Superior temporal gyrus (tissue), 1 donor: ENCODE measurements at regions not wholly inside any gene's neighbourhood (a gene's known extent, or its start where the extent isn't known, plus 50 kb on each side); places are given as distances from the start of the nearest gene placed in this dataset.
A peak's percentile ranks its signal among the peaks of the same experiment; 100 is the strongest.

Experiments
- DNase-seq: peaks from one replicate; pipeline ENCODE4 v3.0.0-alpha.2; 2016; ENCODE audit errors: extremely low spot score

DNA sequence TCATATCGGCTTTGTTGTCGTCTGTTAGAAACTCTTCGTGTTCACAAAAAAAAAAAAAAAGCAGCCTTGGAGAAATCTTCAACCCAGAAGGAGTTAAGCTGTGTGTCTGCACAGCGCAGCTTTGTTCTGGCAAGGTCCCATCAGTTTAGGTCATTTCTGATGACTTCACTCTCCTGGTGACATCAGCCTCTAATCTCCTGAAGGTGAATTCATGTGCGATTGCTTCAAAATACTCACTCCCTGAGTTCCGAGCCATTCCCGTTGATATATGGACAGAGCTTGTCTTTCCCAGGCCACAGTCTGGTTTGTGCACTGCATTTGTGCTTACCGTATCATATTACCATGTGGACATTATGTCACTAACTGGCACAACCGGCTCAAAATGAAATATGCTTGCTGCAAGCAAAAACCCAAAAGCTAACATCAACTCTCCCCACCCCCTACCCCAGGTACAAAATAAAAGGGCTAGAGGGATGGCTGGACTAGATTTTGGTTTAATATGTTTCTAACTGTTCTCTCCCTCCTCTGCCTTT, 342.4 kb downstream of the KCNRG start:
- DNase-seq = peak; percentile 59

GRCh38 chr13:50358231-50359040, 343.2 kb downstream of the KCNRG start:
- peak; percentile 52 for DNase-seq

DNA sequence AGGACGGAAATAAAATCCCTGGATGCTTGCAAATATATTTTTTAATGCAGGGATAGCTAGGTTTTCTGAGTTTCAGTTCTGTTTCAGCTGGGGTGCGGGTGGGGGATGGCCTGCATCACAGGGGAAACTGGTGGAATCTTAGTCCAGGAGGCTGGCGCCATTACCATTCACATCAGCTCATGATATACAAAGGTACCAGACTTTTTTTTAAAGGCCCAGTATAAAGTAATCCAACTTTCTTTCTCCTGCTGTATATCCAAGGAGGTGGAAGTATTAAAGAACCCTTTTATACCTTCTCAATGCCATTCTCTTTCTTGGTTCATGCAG, 343.8 kb downstream of the KCNRG start:
- no peak for DNase-seq

DNA sequence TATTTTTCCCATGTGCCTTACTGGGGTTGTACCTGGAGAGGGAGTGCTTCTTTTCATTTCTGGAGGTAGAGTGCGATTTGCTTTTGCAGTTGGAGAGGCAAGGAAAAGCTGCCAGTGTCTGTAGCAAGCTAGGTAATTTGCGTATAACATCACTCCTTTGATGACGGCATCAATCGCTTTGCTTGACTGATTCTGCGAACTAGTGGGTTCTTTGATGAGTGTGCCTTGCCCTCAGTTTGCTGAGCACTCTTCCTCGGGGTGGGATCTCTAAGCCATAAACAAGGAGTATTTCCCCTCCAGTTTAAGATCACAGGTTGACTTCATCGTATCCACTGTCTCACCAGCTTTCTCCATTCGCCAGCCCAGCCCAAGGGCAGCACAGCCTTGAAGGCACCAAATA, 344.5 kb downstream of the KCNRG start:
- DNase-seq = no peak

- no peak for DNase-seq
Measured at GRCh38 chr13:50360637-50361036, 345.4 kb downstream of the KCNRG start.

- no peak for DNase-seq
Measured at GRCh38 chr13:50361282-50361681, 346.0 kb downstream of the KCNRG start.

- no peak for DNase-seq
Measured at GRCh38 chr13:50365408-50366391, 350.5 kb downstream of the KCNRG start.

DNA sequence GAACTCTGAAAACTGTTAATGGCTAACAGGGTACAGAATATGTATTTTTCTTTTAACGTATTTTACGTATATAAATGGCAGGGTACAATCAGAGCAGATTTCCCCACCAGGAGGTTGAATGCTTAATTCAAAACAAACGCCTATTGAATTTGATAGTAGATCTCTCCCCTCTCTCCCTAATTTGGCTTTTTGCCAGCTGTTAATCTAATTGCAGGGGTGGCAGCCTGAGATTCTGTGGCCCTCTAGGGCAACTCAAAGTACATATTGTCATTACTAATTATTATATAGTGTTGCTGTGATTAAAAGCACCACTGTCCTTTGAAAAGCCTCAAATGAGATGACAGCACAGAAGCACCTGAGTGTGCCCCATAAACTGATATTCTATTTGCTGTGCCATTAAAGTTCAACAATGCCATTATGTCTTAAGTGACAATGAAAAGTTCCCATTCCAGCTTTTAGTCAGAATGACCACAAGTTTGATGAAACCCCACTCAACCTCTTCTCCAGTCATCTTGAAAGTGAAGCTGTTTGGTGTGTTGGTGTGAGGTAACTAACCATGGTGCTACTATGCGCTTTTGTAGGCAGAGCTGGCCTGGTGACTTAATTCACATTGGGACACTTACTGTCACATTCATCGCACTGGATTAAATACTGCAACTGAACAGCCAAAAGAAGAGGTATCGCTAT, 351.4 kb downstream of the KCNRG start:
- no peak for DNase-seq

DNA sequence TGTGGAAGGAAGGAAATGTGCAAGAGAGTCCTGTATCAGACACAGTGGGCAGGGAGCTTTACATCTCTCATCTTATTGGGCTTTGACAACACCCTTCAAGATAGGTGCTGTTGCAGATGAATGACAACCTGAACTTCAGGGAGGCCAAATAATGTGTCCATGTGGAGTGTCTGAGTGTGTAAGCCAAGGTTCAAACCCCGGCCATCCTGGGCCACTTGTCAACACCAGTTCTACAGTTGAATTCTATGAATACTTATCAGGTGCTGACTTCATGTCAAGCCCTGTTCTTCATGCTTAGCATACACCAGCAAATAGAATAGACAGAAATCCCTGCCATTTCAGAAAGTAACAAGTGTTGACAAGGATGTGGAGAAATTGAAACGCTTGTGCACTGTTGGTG, 354.4 kb downstream of the KCNRG start:
- DNase-seq = no peak

DNA sequence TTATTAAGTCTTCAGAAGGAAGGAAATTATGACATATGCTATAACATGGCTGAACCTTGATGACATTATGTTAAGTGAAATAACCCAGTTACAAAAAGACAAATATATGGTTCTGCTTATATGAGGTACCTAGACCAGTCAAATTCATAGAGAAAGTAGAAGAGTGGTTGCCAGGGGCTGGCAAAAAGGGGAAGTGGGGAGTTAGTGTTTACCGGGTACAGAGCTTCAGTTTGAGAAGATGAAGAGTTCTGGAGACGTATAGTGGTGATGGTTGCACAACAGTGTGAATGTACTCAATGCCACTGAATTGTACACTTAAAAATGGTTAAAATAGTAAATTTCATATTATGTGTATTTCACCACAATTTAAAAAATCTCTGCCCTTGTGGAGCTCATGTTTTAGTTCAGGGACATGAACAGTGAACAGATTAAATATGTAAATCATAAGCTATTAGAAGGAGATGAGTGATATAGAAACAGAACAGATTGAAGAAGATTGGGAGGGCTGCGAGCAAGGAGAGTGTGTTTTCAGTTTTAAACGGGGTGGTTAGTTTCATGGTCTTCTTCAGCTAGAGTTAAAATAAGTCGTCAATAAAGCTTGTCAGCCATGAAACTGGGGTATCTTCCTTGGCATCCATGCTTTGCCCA, 355.2 kb downstream of the KCNRG start:
- no peak for DNase-seq

GRCh38 chr13:50374517-50374916, 359.3 kb downstream of the KCNRG start:
- no peak for DNase-seq

- DNase-seq = no peak
Measured at GRCh38 chr13:50375792-50376191, 360.5 kb downstream of the KCNRG start.

DNA sequence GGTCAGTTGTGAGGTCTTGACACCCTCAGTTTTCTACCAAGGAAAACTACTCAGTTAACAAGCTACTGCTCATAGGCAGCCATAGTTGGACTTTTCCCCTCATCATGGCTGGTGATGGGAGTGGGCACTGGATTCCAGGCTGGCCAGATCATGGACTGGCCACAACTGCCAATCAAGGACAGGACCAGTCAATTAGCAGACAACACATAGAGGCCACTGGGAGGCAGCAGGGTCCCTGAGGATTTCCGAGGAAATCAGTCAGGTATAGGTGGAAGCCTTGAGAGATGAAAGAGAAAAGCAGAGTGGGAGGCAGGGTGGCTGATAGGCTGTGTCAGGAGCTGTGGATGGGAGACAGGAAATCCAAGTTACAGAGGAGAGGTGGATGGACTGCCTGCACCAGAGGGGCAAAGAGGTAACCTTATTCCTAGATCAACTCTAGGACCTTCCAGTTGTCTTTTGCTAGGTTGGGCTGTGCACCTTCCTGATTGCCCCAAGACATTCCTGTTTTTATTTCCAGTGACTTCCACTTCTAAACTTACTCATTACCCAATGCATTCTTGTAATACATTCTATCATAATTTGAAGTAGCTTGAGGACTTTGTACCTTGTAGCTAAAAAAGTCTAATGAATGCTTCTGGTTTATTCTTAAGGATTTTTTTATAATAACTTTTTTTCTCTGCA, 361.8 kb downstream of the KCNRG start:
- no peak for DNase-seq

GRCh38 chr13:50377726-50378270, 362.6 kb downstream of the KCNRG start:
- DNase-seq = no peak

GRCh38 chr13:50378509-50379044, 363.3 kb downstream of the KCNRG start:
- DNase-seq = no peak

GRCh38 chr13:50379584-50379983, 364.3 kb downstream of the KCNRG start:
- DNase-seq = no peak

- DNase-seq = no peak
Measured at GRCh38 chr13:50380905-50381304, 365.7 kb downstream of the KCNRG start.

DNA sequence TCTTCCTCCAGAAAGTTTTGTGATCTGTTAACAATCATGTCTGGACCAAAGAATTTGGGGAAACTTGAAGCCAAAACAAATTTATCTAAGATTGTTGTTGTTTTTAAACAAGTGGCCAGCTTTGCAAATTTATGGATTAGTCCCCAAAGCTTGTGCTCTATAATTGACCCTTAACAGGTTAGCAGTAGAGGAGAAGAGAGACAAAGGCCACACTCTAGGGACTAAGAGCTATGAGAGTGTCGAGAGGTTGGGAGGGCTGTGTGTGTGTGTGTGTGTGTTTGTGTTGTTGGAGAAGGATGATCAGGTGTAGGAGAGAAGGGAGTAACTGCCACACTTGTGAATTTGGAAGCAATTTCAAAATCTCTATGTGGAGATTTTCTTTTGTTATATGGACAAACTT, 367.3 kb downstream of the KCNRG start:
- DNase-seq = no peak

DNA sequence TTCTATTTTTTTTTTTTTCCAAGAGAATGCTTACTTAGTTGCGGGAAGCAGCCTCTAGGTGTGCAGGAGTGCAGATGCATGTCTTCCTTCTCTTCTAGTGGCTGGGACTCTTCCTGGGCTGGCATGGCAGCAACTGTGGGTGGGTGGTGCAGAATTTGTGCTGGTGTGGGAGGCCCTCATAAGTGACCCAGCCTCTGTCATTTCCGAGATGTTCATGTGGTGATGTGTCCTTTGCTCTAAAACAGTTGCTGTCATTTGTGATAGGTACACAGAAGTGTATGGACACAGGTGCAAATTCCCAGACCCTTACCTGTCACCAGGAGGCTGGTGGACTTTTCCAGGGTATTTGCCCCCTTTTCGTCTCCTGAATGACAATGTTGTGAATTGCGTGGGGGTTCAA, 367.7 kb downstream of the KCNRG start:
- DNase-seq = no peak

DNA sequence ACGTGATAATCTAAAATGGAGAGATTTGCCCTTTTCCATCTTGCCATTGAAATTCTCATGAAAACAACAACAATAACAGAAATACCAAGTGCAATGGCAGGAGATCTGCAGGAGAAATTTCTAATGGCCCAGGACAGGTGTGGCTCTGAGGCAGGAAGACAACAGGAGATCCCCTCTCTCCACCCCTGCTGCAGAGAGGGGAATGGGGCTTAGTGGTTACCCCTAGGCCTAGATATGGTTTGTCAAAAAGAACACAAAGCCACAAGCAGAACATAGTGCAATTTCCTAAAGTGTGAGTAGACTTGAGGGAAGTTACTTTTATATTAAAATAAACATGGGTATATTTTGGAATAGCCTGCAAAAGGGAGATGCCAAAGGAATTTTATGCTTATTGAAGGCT, 369.5 kb downstream of the KCNRG start:
- DNase-seq = no peak
